Testis (tissue), 2 donors: ENCODE measurements at regions not wholly inside any gene's neighbourhood (a gene's known extent, or its start where the extent isn't known, plus 50 kb on each side); places are given as distances from the start of the nearest gene placed in this dataset.

ENCODE experiments used
- POLR2A ChIP-seq: fragments of 450-650 bp; IDR thresholded peaks from one replicate; pipeline ENCODE4 v1.6.1; 2017; ENCODE audit warnings: antibody characterized with exemption, mild to moderate bottlenecking, moderate library complexity
- TF ChIP-seq, protein P1 (sequence below), 3 experiments: fragments of 450-650 bp in 2 of 3; fragments of 200-600 bp in 1 of 3; sonication (generic) in 1 of 3; IDR thresholded peaks; one replicate each; pipeline ENCODE4 v1.5.1; 2016 to 2019; ENCODE audit warnings: antibody characterized with exemption in 3 of 3, mild to moderate bottlenecking in 2 of 3, moderate library complexity in 1 of 3

DNA sequence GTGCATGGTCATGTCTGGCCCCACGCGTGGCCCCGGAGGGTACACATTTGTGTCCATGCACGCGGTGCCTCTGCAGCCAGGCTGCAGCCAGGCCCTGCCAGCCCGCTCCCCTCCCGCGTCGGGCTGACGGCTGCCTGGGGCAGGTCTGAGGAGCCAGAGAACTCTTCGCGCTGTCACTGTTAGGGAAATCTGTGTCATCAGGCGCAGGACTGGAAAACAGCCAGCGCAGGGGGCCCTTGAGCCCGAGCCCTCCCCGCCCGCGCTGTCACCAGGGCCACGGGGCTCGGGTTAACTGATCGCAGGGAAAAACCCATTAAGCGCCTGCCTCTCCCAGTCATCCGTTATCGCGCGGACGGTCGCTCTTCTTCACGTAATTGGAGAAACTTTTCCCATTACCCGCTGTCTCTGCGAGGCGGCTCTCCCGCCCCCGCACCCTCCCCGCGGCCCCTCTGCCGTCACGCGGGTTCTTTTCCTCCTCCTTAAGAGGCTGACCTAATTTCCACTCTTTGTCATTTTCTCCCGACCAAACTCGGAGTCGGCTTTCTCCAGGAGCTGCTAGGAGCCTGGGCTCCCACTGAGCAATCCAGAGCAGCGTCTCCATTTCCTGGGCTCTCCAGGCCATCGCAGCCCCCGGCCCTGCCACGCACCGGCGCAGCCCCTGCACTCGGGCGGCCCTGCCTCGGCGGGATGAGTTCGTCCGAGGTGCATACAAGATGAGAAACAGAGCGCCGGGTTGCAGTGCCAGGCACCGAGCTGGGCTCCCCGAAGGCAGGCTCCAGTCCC is 57.5 kb upstream of the PRR23E start:
- TF ChIP-seq POLR2A, result no peak
- TF ChIP-seq, protein P1, sequence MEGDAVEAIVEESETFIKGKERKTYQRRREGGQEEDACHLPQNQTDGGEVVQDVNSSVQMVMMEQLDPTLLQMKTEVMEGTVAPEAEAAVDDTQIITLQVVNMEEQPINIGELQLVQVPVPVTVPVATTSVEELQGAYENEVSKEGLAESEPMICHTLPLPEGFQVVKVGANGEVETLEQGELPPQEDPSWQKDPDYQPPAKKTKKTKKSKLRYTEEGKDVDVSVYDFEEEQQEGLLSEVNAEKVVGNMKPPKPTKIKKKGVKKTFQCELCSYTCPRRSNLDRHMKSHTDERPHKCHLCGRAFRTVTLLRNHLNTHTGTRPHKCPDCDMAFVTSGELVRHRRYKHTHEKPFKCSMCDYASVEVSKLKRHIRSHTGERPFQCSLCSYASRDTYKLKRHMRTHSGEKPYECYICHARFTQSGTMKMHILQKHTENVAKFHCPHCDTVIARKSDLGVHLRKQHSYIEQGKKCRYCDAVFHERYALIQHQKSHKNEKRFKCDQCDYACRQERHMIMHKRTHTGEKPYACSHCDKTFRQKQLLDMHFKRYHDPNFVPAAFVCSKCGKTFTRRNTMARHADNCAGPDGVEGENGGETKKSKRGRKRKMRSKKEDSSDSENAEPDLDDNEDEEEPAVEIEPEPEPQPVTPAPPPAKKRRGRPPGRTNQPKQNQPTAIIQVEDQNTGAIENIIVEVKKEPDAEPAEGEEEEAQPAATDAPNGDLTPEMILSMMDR (IDR thresholded peaks at IDR 0.05), result no peak
